ENCODE measurements at regions not wholly inside any gene's neighbourhood (a gene's known extent, or its start where the extent isn't known, plus 50 kb on each side); places are given as distances from the start of the nearest gene placed in this dataset.

GRCh38 chr7:68180761-68181160 is 1184.1 kb downstream of the TYW1 start (continued):
- TF ChIP-seq PRDM2 (tag by site-specific recombination; IDR thresholded peaks at IDR 0.05; ENCODE audit: borderline replicate concordance) (no peak), GLI2 (tag by site-specific recombination; IDR thresholded peaks at IDR 0.05; ENCODE audit: borderline replicate concordance, low read depth) (no peak), HOXA7 (CRISPR knock-in tag; IDR thresholded peaks at IDR 0.05; ENCODE audit: borderline replicate concordance) (no peak), RBAK (tag by site-specific recombination; IDR thresholded peaks at IDR 0.05) (no peak), ZNF701 (tag by site-specific recombination; IDR thresholded peaks at IDR 0.05) (no peak), ZNF133 (tag by site-specific recombination; IDR thresholded peaks at IDR 0.05) (no peak)

DNA sequence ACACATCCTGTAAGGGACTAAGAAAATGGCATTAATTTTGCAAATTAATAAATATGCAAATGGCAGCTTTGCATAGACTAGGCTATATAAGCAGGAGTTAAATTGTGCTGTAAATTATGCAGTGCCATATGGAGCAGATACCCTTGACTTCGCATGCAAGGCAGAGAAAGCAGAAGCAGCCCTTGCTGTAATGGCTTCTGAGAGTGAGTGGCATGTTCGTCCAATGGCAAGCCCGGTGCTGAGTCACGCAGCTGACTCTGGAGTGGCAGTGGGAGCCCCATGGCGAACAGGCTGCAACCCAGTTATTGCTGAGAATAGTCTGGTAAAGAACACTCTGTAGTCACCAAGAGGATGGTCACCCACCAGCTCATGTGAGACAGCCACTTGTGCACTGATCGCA is 1186.5 kb downstream of the TYW1 start:
- TF ChIP-seq ZNF138 (tag by site-specific recombination; IDR thresholded peaks at IDR 0.05; ENCODE audit: borderline replicate concordance) (no peak), AEBP2 (tag by site-specific recombination; IDR thresholded peaks at IDR 0.05; ENCODE audit: borderline replicate concordance) (no peak), ZSCAN16 (tag by site-specific recombination; IDR thresholded peaks at IDR 0.05) (no peak), ZNF777 (tag by site-specific recombination; IDR thresholded peaks at IDR 0.05; ENCODE audit: borderline replicate concordance) (no peak), SETDB1 (IDR thresholded peaks at IDR 0.05; ENCODE audit: insufficient read length, low read length) (no peak)
- TF ChIP-seq, protein P1, sequence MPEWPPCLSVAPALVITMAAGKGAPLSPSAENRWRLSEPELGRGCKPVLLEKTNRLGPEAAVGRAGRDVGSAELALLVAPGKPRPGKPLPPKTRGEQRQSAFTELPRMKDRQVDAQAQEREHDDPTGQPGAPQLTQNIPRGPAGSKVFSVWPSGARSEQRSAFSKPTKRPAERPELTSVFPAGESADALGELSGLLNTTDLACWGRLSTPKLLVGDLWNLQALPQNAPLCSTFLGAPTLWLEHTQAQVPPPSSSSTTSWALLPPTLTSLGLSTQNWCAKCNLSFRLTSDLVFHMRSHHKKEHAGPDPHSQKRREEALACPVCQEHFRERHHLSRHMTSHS (tag by site-specific recombination; IDR thresholded peaks at IDR 0.05): no peak
- no peaks in the 10 kb centered on the region for H3K9me3 ChIP-seq (ENCODE audit: control insufficient read depth, insufficient read depth, low read depth, low read length)
- no peak overlapping the region for H3K4me3 ChIP-seq (ENCODE audit: low read depth, low read length)
- CTCF ChIA-PET: interaction anchor here (0.7 kb wide), 1 partner anchor 1955 kb away, joined by 3 read pairs; no protein-coding TSS in a partner anchor
- no peaks in the 10 kb centered on the region for H3K36me3 ChIP-seq (ENCODE audit: control insufficient read depth in 2 of 2, insufficient read depth in 1 of 2, low read length in 2 of 2)
- no peaks in the 10 kb centered on the region for H3K4me1 ChIP-seq (ENCODE audit: control insufficient read depth, insufficient read depth, low read length)
- POLR2A ChIA-PET: no interaction called here
- H3K27ac ChIP-seq (ENCODE audit: extremely low read depth, low read depth, low read length): no peak overlapping the region

DNA sequence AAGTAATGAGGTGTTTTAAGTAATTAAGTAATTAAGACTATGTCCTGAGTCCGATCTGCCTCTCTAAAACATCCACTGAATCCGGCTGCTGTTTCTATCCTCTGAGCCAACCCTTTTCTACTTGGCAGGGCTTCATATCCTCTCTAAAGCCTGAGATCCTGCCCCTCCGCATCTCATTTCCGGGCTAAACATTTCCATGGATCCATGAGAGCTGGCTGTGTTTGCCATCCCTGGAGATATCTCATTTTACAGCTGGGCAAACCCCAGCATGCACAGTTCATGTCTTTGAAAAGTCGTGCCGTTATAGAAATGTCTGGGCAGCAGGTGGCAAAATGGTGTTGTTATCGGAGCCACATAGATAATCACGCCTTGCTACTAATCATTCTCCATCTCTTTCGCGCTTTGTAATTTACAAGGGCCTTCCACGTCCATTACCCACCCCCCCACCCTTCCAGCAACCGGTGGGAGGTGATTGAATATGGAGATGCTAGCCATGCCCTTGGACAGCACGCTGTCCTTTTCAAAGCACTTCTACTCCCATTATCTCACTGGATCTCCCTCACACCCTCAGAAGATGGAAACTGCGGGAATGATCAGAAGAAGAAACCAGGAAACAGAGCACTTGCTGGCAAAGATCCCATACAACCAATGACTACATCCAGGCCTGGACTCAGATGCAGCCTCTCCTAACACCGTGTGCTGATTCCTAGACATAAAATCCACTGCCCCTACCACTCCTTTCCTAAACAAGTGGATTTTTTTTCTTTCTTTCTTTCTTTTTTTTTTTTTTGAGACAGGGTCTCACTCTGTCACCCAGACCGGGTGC is 1189.2 kb downstream of the TYW1 start:
- Histone ChIP-seq H3K9me3 (ENCODE audit: control insufficient read depth, insufficient read depth, low read depth, low read length) (no peaks in the 10 kb centered on the region), H3K27ac (ENCODE audit: extremely low read depth, low read depth, low read length) (no peak overlapping the region), H3K36me3 (ENCODE audit: control insufficient read depth in 2 of 2, insufficient read depth in 1 of 2, low read length in 2 of 2) (no peaks in the 10 kb centered on the region), H3K4me1 (ENCODE audit: control insufficient read depth, insufficient read depth, low read length) (no peaks in the 10 kb centered on the region), H3K4me3 (ENCODE audit: low read depth, low read length) (no peak overlapping the region)
- ChIA-PET POLR2A (no interaction called here), CTCF (no interaction called here)
- TF ChIP-seq ZNF138 (tag by site-specific recombination; IDR thresholded peaks at IDR 0.05; ENCODE audit: borderline replicate concordance) (no peak), ZNF292 (tag by site-specific recombination; IDR thresholded peaks at IDR 0.05; ENCODE audit: borderline replicate concordance, low read depth) (no peak), ZSCAN5A (tag by site-specific recombination; IDR thresholded peaks at IDR 0.05) (no peak), ZNF530 (tag by site-specific recombination; IDR thresholded peaks at IDR 0.05; ENCODE audit: low read depth) (no peak), ZNF404 (tag by site-specific recombination; IDR thresholded peaks at IDR 0.05) (no peak), ZNF433 (tag by site-specific recombination; IDR thresholded peaks at IDR 0.05; ENCODE audit: low read depth) (no peak), SALL2 (tag by site-specific recombination; IDR thresholded peaks at IDR 0.05; ENCODE audit: borderline replicate concordance) (no peak), ZNF112 (tag by site-specific recombination; IDR thresholded peaks at IDR 0.05) (no peak), KLF10 (tag by site-specific recombination; IDR thresholded peaks at IDR 0.05) (no peak)
- TF ChIP-seq, protein P2, sequence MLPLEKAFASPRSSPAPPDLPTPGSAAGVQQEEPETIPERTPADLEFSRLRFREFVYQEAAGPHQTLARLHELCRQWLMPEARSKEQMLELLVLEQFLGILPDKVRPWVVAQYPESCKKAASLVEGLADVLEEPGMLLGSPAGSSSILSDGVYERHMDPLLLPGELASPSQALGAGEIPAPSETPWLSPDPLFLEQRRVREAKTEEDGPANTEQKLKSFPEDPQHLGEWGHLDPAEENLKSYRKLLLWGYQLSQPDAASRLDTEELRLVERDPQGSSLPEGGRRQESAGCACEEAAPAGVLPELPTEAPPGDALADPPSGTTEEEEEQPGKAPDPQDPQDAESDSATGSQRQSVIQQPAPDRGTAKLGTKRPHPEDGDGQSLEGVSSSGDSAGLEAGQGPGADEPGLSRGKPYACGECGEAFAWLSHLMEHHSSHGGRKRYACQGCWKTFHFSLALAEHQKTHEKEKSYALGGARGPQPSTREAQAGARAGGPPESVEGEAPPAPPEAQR (tag by site-specific recombination; IDR thresholded peaks at IDR 0.05): no peak

All from HEK293 (cell line).